ENCODE measurements at regions not wholly inside any gene's neighbourhood (a gene's known extent, or its start where the extent isn't known, plus 50 kb on each side); places are given as distances from the start of the nearest gene placed in this dataset.

GRCh38 chr20:7736336-7736735 lies 203.9 kb downstream of the HAO1 start:
- ChIA-PET POLR2A (no interaction called here), CTCF (interaction anchor here (0.6 kb wide), 1 partner anchor 13 kb away, joined by 3 read pairs; no protein-coding TSS in a partner anchor)
- H3K4me1 ChIP-seq (ENCODE audit: control insufficient read depth, insufficient read depth, low read length) = no peaks in the 10 kb centered on the region
- H3K4me3 ChIP-seq (ENCODE audit: low read depth, low read length) = no peak overlapping the region
- H3K27ac ChIP-seq (ENCODE audit: extremely low read depth, low read depth, low read length) = no peak overlapping the region
- H3K9me3 ChIP-seq (ENCODE audit: control insufficient read depth, insufficient read depth, low read depth, low read length) = no peaks in the 10 kb centered on the region
- H3K36me3 ChIP-seq (ENCODE audit: control insufficient read depth in 2 of 2, insufficient read depth in 1 of 2, low read length in 2 of 2) = no peaks in the 10 kb centered on the region
- TF ChIP-seq, protein P1, sequence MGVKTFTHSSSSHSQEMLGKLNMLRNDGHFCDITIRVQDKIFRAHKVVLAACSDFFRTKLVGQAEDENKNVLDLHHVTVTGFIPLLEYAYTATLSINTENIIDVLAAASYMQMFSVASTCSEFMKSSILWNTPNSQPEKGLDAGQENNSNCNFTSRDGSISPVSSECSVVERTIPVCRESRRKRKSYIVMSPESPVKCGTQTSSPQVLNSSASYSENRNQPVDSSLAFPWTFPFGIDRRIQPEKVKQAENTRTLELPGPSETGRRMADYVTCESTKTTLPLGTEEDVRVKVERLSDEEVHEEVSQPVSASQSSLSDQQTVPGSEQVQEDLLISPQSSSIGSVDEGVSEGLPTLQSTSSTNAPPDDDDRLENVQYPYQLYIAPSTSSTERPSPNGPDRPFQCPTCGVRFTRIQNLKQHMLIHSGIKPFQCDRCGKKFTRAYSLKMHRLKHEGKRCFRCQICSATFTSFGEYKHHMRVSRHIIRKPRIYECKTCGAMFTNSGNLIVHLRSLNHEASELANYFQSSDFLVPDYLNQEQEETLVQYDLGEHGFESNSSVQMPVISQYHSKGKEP (tag by site-specific recombination; IDR thresholded peaks at IDR 0.05) = no peak
- TF ChIP-seq ZNF354C (tag by site-specific recombination; IDR thresholded peaks at IDR 0.05; ENCODE audit: borderline replicate concordance, low read depth) (no peak), ZNF558 (tag by site-specific recombination; IDR thresholded peaks at IDR 0.05) (no peak), KLF8 (tag by site-specific recombination; IDR thresholded peaks at IDR 0.05) (no peak), ZNF76 (tag by site-specific recombination; IDR thresholded peaks at IDR 0.05; ENCODE audit: borderline replicate concordance, low read depth) (no peak), ZSCAN5A (tag by site-specific recombination; IDR thresholded peaks at IDR 0.05) (no peak), ZNF449 (tag by site-specific recombination; IDR thresholded peaks at IDR 0.05) (no peak), ZNF664 (tag by site-specific recombination; IDR thresholded peaks at IDR 0.05) (no peak), PATZ1 (tag by site-specific recombination; IDR thresholded peaks at IDR 0.05) (no peak), ZNF24 (tag by site-specific recombination; IDR thresholded peaks at IDR 0.05) (no peak), ZNF404 (tag by site-specific recombination; IDR thresholded peaks at IDR 0.05) (no peak), ZNF423 (tag by site-specific recombination; IDR thresholded peaks at IDR 0.05) (no peak), ZBTB1 (tag by site-specific recombination; IDR thresholded peaks at IDR 0.05) (no peak), ZFP37 (tag by site-specific recombination; IDR thresholded peaks at IDR 0.05) (no peak)
- TF ChIP-seq, protein P2, sequence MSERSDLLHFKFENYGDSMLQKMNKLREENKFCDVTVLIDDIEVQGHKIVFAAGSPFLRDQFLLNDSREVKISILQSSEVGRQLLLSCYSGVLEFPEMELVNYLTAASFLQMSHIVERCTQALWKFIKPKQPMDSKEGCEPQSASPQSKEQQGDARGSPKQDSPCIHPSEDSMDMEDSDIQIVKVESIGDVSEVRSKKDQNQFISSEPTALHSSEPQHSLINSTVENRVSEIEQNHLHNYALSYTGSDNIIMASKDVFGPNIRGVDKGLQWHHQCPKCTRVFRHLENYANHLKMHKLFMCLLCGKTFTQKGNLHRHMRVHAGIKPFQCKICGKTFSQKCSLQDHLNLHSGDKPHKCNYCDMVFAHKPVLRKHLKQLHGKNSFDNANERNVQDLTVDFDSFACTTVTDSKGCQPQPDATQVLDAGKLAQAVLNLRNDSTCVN (tag by site-specific recombination; optimal IDR thresholded peaks at IDR 0.05) = no peak
- TF ChIP-seq, protein P3, sequence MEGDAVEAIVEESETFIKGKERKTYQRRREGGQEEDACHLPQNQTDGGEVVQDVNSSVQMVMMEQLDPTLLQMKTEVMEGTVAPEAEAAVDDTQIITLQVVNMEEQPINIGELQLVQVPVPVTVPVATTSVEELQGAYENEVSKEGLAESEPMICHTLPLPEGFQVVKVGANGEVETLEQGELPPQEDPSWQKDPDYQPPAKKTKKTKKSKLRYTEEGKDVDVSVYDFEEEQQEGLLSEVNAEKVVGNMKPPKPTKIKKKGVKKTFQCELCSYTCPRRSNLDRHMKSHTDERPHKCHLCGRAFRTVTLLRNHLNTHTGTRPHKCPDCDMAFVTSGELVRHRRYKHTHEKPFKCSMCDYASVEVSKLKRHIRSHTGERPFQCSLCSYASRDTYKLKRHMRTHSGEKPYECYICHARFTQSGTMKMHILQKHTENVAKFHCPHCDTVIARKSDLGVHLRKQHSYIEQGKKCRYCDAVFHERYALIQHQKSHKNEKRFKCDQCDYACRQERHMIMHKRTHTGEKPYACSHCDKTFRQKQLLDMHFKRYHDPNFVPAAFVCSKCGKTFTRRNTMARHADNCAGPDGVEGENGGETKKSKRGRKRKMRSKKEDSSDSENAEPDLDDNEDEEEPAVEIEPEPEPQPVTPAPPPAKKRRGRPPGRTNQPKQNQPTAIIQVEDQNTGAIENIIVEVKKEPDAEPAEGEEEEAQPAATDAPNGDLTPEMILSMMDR (tag by site-specific recombination; IDR thresholded peaks at IDR 0.05) = no peak
- TF ChIP-seq, protein P4, sequence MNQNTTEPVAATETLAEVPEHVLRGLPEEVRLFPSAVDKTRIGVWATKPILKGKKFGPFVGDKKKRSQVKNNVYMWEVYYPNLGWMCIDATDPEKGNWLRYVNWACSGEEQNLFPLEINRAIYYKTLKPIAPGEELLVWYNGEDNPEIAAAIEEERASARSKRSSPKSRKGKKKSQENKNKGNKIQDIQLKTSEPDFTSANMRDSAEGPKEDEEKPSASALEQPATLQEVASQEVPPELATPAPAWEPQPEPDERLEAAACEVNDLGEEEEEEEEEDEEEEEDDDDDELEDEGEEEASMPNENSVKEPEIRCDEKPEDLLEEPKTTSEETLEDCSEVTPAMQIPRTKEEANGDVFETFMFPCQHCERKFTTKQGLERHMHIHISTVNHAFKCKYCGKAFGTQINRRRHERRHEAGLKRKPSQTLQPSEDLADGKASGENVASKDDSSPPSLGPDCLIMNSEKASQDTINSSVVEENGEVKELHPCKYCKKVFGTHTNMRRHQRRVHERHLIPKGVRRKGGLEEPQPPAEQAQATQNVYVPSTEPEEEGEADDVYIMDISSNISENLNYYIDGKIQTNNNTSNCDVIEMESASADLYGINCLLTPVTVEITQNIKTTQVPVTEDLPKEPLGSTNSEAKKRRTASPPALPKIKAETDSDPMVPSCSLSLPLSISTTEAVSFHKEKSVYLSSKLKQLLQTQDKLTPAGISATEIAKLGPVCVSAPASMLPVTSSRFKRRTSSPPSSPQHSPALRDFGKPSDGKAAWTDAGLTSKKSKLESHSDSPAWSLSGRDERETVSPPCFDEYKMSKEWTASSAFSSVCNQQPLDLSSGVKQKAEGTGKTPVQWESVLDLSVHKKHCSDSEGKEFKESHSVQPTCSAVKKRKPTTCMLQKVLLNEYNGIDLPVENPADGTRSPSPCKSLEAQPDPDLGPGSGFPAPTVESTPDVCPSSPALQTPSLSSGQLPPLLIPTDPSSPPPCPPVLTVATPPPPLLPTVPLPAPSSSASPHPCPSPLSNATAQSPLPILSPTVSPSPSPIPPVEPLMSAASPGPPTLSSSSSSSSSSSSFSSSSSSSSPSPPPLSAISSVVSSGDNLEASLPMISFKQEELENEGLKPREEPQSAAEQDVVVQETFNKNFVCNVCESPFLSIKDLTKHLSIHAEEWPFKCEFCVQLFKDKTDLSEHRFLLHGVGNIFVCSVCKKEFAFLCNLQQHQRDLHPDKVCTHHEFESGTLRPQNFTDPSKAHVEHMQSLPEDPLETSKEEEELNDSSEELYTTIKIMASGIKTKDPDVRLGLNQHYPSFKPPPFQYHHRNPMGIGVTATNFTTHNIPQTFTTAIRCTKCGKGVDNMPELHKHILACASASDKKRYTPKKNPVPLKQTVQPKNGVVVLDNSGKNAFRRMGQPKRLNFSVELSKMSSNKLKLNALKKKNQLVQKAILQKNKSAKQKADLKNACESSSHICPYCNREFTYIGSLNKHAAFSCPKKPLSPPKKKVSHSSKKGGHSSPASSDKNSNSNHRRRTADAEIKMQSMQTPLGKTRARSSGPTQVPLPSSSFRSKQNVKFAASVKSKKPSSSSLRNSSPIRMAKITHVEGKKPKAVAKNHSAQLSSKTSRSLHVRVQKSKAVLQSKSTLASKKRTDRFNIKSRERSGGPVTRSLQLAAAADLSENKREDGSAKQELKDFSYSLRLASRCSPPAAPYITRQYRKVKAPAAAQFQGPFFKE (tag by site-specific recombination; IDR thresholded peaks at IDR 0.05; ENCODE audit: borderline replicate concordance) = no peak
